ENCODE measurements at regions not wholly inside any gene's neighbourhood (a gene's known extent, or its start where the extent isn't known, plus 50 kb on each side); places are given as distances from the start of the nearest gene placed in this dataset.
A peak's percentile ranks its signal among the peaks of the same experiment; 100 is the strongest.
"Not testable (repeated sequence)": the region's sequence is repeated elsewhere in the genome, so short reads cannot be mapped to it uniquely, and the experiment has no call there.

DNA sequence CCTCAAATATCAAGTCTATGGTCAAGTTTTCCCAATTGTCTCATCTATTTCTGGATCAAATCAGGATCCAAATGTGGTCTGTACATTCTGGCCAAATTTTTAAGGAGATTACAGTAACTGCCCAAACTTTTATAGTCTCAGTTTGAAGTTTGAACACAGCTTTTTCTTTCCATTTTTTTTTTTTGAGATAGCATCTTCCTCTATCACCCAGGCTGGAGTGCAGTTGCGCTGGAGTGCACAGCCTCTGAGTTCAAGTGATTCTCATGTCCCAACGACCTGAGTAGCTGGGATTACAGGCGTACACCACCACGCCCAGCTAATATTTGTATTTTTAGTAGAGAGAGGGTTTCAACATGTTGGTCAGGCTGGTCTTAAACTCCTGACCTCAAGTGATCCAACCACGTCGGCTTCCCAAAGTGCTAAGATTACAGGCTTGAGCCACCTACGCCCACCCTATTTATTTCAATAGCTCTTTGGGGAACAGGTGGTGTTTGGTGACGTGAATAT lies 84.9 kb upstream of the CARMIL1 start:
- no CpG with 5 or more reads among the region's 8 CpGs for WGBS (ENCODE audit: insufficient coverage, low lambda C conversion rate)
- H3K27ac ChIP-seq (ENCODE audit: low read length): no peak overlapping the region
- H3K9me3 ChIP-seq (ENCODE audit: control insufficient read depth, low read depth, low read length): no peaks in the 10 kb centered on the region

DNA sequence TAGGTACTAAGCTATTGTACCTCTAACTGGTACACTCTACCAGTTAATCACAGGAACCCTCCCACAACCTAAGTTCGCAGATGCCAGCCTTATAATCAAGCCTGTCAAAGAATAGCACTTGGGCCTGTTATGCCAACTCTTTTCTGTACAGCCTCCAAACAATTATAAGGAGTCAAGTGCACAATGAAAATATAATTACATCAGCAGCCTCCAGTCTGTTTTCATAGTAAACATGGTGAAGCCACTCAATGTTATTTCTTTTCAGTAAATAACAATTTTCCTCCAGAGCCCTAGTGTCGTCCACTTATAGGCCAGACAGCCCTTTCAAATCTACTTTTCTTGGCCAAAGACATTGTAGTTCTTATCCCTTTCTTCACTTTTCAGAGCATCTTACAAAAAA lies 82.7 kb upstream of the CARMIL1 start:
- Histone ChIP-seq H3K9me3 (ENCODE audit: control insufficient read depth, low read depth, low read length) (no peaks in the 10 kb centered on the region), H3K4me3 (ENCODE audit: low read length) (no peak overlapping the region), H3K27ac (ENCODE audit: low read length) (no peak overlapping the region), H3K4me1 (ENCODE audit: control insufficient read depth, insufficient read depth, low read length) (peaks cover 4% of the 10 kb centered on the region), H3K27me3 (ENCODE audit: control insufficient read depth, insufficient read depth, low read length) (no peaks in the 10 kb centered on the region), H3K36me3 (ENCODE audit: control insufficient read depth, insufficient read depth, low read length) (no peaks in the 10 kb centered on the region)
- no peak for DNase-seq
- no CpG with 5 or more reads among the region's 2 CpGs for WGBS (ENCODE audit: insufficient coverage, low lambda C conversion rate)

More for the DNA sequence above, 84.9 kb upstream of the CARMIL1 start:
- DNase-seq: no peak
- H3K36me3 ChIP-seq (ENCODE audit: control insufficient read depth, insufficient read depth, low read length): no peaks in the 10 kb centered on the region
- H3K4me1 ChIP-seq (ENCODE audit: control insufficient read depth, insufficient read depth, low read length): peaks cover 4% of the 10 kb centered on the region
- no peak overlapping the region for H3K4me3 ChIP-seq (ENCODE audit: low read length)
- H3K27me3 ChIP-seq (ENCODE audit: control insufficient read depth, insufficient read depth, low read length): no peaks in the 10 kb centered on the region

DNA sequence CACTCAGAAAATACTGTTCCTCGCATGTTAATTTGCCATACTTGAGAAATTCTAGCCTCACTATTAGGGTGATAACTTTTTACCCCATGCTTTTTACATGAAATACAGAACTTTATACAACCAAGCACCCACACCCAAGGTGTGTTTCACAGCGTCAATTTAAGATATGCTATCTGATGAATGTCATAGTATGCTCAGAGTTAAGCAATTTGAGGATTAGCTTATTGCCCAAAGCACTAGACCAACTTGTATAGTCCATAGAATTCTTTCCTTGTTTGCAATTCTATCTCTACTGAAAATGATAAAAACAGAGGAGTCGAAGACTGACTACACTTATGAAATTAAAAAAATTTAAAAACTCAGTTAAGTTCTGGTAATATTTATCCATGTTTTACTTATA lies 82.1 kb upstream of the CARMIL1 start:
- no peaks in the 10 kb centered on the region for H3K36me3 ChIP-seq (ENCODE audit: control insufficient read depth, insufficient read depth, low read length)
- no peak overlapping the region for H3K27ac ChIP-seq (ENCODE audit: low read length)
- DNase-seq: peak in 1 of 2 donors; percentile 36
- H3K9me3 ChIP-seq (ENCODE audit: control insufficient read depth, low read depth, low read length): no peaks in the 10 kb centered on the region
- WGBS (ENCODE audit: insufficient coverage, low lambda C conversion rate): 80% methylated on average over 1 of the region's 3 CpGs
- H3K4me1 ChIP-seq (ENCODE audit: control insufficient read depth, insufficient read depth, low read length): peaks cover 4% of the 10 kb centered on the region
- no peak overlapping the region for H3K4me3 ChIP-seq (ENCODE audit: low read length)
- H3K27me3 ChIP-seq (ENCODE audit: control insufficient read depth, insufficient read depth, low read length): no peaks in the 10 kb centered on the region

DNA sequence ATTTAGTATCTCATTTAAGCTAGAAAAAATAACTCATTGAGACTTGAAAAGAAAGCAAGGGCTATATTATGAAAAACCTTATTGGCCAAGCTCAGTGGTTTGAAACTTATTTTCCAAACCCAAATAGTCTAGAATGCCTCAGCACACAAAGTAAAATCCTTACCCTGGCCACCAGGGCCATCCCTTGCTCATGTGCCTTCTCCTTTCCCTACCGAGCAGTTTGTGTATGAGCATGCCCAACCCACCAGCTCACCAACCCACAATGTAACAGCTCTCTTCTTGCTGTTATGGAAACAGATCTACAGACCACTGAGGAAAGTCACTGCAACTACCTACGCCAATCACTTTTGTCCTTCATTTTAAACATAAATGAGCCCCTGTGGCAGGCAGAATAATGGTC lies 79.6 kb upstream of the CARMIL1 start:
- Histone ChIP-seq H3K9me3 (ENCODE audit: control insufficient read depth, low read depth, low read length) (no peaks in the 10 kb centered on the region), H3K4me1 (ENCODE audit: control insufficient read depth, insufficient read depth, low read length) (peaks cover 4% of the 10 kb centered on the region), H3K4me3 (ENCODE audit: low read length) (no peak overlapping the region), H3K27ac (ENCODE audit: low read length) (no peak overlapping the region), H3K27me3 (ENCODE audit: control insufficient read depth, insufficient read depth, low read length) (no peaks in the 10 kb centered on the region), H3K36me3 (ENCODE audit: control insufficient read depth, insufficient read depth, low read length) (no peaks in the 10 kb centered on the region)
- WGBS (ENCODE audit: insufficient coverage, low lambda C conversion rate): 80% methylated on average over 1 of the region's 2 CpGs
- DNase-seq: no peak

DNA sequence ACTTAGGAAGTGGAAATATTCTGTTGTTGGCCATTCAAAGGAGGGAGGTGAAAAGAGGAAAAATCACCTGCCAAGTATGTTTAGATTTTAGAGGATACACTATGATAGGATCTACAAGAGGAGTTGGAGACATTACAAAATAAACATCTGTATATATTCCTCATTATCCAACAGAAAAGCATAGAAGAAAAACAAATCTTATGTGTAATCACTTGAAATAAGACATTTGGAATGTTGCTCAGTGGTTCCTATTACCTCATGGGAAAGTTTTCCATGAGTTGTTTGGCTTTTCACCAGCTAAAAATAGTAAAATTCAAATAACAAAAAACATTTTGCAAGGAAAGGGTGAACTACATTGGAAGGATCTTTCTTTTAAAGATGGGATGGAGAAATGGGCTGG lies 76.7 kb upstream of the CARMIL1 start:
- Histone ChIP-seq H3K27me3 (ENCODE audit: control insufficient read depth, insufficient read depth, low read length) (no peaks in the 10 kb centered on the region), H3K4me1 (ENCODE audit: control insufficient read depth, insufficient read depth, low read length) (peaks cover 4% of the 10 kb centered on the region), H3K4me3 (ENCODE audit: low read length) (no peak overlapping the region), H3K9me3 (ENCODE audit: control insufficient read depth, low read depth, low read length) (peaks cover 5% of the 10 kb centered on the region), H3K36me3 (ENCODE audit: control insufficient read depth, insufficient read depth, low read length) (no peaks in the 10 kb centered on the region), H3K27ac (ENCODE audit: low read length) (no peak overlapping the region)
- DNase-seq: no peak

DNA sequence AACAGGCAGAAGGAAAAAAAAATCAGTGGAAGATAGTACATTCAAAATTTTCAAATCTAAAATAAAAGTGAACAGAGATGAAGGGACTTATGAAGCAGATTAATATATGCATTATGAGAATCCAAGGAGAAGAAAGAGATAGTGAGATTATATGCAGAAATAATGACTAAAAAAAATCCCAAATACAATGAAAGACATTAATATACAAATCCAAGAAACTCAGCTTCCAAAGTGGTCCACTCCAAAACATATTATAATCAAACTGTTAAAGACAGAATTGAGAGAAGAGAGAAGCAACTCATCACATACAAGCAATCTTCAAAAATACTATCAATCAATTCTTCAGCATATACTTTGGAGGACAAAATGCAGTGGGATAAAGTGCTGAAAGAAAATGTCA lies 73.5 kb upstream of the CARMIL1 start:
- Histone ChIP-seq H3K27me3 (ENCODE audit: control insufficient read depth, insufficient read depth, low read length) (no peaks in the 10 kb centered on the region), H3K9me3 (ENCODE audit: control insufficient read depth, low read depth, low read length) (peaks cover 5% of the 10 kb centered on the region), H3K4me3 (ENCODE audit: low read length) (no peak overlapping the region), H3K27ac (ENCODE audit: low read length) (no peak overlapping the region), H3K36me3 (ENCODE audit: control insufficient read depth, insufficient read depth, low read length) (no peaks in the 10 kb centered on the region), H3K4me1 (ENCODE audit: control insufficient read depth, insufficient read depth, low read length) (no peaks in the 10 kb centered on the region)
- DNase-seq: no peak

DNA sequence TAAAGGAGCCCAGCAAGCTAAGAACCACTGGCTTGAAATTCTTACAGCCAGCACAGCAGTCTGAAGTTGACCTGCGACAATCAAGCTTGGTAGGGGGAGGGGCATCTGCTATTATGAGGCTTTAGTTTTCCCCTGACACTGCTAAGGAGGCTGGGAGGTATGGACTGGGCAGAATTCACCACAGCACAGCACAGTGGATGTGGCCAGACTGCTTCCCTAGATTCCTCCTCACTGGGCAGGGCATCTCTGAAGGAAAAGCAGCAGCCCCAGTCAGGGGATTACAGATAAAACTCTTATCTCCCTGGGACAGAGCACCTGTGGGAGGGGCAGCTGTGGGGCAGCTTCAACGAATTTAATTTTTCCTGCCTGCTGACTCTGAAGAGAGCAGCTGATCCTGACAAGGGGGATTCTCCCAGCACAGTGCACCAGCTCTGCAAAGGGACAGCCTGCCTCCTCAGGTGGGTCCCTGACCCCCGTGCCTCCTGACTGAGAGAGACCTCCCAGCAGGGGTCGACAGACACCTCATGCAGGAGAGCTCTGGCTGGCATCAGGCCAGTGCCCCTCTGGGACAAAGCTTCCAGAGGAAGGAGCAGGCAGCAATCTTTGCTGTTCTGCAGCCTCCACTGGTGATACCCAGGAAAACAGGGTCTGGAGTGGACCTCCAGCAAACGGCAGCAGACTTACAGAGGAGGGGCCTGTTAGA lies 71.6 kb upstream of the CARMIL1 start:
- H3K36me3 ChIP-seq (ENCODE audit: control insufficient read depth, insufficient read depth, low read length); H3K4me1 ChIP-seq (ENCODE audit: control insufficient read depth, insufficient read depth, low read length); H3K27me3 ChIP-seq (ENCODE audit: control insufficient read depth, insufficient read depth, low read length); H3K27ac ChIP-seq (ENCODE audit: low read length); H3K9me3 ChIP-seq (ENCODE audit: control insufficient read depth, low read depth, low read length); DNase-seq; H3K4me3 ChIP-seq (ENCODE audit: low read length): not testable (repeated sequence)
- WGBS (ENCODE audit: insufficient coverage, low lambda C conversion rate): no CpG with 5 or more reads among the region's 5 CpGs

DNA sequence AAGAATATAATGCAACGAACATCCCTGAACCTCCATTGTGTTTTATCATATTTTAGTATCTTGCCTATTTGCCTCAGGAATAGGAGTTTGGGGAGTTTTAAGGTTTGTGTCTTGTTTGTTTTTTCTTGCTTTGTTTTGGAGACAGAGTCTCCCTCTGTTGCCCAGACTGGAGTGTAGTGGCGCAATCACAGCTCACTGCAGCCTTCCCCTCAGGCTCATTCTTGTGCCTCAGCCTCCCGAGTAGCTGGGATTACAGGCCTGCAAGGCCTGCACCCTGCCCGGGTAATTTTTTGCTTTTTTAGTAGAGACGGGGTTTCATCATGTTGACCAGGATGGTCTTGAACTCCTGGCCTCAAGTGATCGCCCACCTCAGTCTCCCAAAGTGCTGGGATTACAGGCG lies 63.3 kb upstream of the CARMIL1 start:
- Histone ChIP-seq H3K4me1 (ENCODE audit: control insufficient read depth, insufficient read depth, low read length) (no peaks in the 10 kb centered on the region), H3K9me3 (ENCODE audit: control insufficient read depth, low read depth, low read length) (no peaks in the 10 kb centered on the region), H3K27ac (ENCODE audit: low read length) (no peak overlapping the region), H3K4me3 (ENCODE audit: low read length) (no peak overlapping the region), H3K27me3 (ENCODE audit: control insufficient read depth, insufficient read depth, low read length) (no peaks in the 10 kb centered on the region), H3K36me3 (ENCODE audit: control insufficient read depth, insufficient read depth, low read length) (no peaks in the 10 kb centered on the region)
- DNase-seq: no peak
- WGBS (ENCODE audit: insufficient coverage, low lambda C conversion rate): 100% methylated on average over 1 of the region's 7 CpGs

DNA sequence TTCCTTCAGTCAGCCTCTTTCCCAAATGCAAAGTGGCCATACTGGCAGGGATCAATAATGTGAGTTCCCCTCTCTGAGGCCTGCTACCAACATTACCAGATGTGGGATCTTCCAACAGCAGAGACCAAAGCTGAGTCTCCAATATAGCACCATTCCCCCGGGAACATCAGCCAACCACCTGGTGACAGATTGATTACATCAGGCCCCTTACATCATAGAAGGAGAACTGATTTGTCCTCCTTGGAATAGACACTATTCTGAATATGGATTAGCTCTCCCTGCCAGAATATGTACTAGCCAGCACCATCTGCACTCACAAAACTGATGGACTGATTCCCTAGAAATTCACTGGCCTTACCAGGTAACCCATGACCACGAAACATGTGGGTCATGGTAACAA lies 61.9 kb upstream of the CARMIL1 start:
- no peak overlapping the region for H3K27ac ChIP-seq (ENCODE audit: low read length)
- H3K27me3 ChIP-seq (ENCODE audit: control insufficient read depth, insufficient read depth, low read length): no peaks in the 10 kb centered on the region
- H3K9me3 ChIP-seq (ENCODE audit: control insufficient read depth, low read depth, low read length): no peaks in the 10 kb centered on the region
- H3K36me3 ChIP-seq (ENCODE audit: control insufficient read depth, insufficient read depth, low read length): no peaks in the 10 kb centered on the region
- H3K4me3 ChIP-seq (ENCODE audit: low read length): no peak overlapping the region
- no peaks in the 10 kb centered on the region for H3K4me1 ChIP-seq (ENCODE audit: control insufficient read depth, insufficient read depth, low read length)
- no CpG with 5 or more reads among the region's 2 CpGs for WGBS (ENCODE audit: insufficient coverage, low lambda C conversion rate)
- DNase-seq: no peak

DNA sequence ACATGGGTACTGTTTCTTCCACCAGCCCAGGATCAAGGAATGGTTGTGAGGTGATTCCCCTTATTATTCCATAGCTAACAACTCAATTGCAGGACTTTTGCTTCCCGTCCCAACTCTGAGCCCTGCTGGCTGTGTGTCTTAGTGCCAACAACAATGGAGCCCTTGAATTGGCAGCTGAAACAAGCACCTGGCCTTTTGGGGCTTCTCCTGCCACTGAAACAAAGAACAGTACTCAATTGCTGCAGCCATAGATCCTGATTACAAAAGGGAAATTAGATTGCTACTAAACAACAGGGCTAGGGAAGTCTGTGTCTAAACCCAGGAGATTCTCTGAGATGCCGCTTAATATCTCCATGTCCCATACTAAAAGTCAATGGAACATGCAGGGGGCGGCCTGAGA lies 61.3 kb upstream of the CARMIL1 start:
- Histone ChIP-seq H3K27me3 (ENCODE audit: control insufficient read depth, insufficient read depth, low read length) (no peaks in the 10 kb centered on the region), H3K36me3 (ENCODE audit: control insufficient read depth, insufficient read depth, low read length) (no peaks in the 10 kb centered on the region), H3K4me3 (ENCODE audit: low read length) (no peak overlapping the region), H3K9me3 (ENCODE audit: control insufficient read depth, low read depth, low read length) (no peaks in the 10 kb centered on the region), H3K27ac (ENCODE audit: low read length) (no peak overlapping the region), H3K4me1 (ENCODE audit: control insufficient read depth, insufficient read depth, low read length) (no peaks in the 10 kb centered on the region)
- DNase-seq: no peak
- WGBS (ENCODE audit: insufficient coverage, low lambda C conversion rate): no CpG with 5 or more reads among the region's 3 CpGs

DNA sequence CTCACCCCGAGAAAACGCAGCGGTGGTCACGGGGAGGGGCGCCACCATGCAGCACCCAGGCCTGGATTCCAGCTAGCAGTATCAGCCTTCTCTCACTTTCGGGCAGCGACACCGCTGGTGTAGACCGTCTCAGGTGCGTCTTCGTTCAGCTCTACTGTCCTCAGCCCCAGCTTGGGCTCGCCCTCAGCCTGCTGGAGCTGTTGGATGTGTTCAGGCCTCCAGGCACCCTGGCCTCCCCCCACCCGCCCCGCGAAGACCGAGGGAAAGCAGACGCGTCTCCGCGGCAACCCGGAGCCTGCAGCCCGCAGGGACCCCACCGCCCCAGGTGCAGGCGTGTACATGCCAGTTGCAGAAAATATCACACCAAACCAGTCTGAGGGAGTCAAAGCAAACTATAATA lies 60.8 kb upstream of the CARMIL1 start:
- H3K27me3 ChIP-seq (ENCODE audit: control insufficient read depth, insufficient read depth, low read length): no peaks in the 10 kb centered on the region
- no peaks in the 10 kb centered on the region for H3K36me3 ChIP-seq (ENCODE audit: control insufficient read depth, insufficient read depth, low read length)
- no peaks in the 10 kb centered on the region for H3K9me3 ChIP-seq (ENCODE audit: control insufficient read depth, low read depth, low read length)
- DNase-seq: no peak
- no CpG with 5 or more reads among the region's 24 CpGs for WGBS (ENCODE audit: insufficient coverage, low lambda C conversion rate)
- no peak overlapping the region for H3K4me3 ChIP-seq (ENCODE audit: low read length)
- peaks cover 1% of the 10 kb centered on the region for H3K4me1 ChIP-seq (ENCODE audit: control insufficient read depth, insufficient read depth, low read length)
- H3K27ac ChIP-seq (ENCODE audit: low read length): no peak overlapping the region

Measured in large intestine (tissue), 3 donors.